Esophagus squamous epithelium (tissue), 5 donors: ENCODE measurements at regions not wholly inside any gene's neighbourhood (a gene's known extent, or its start where the extent isn't known, plus 50 kb on each side); places are given as distances from the start of the nearest gene placed in this dataset.

Experiments
- DNase-seq: peaks from one replicate; lab custom pipeline; 2025; lab: John Stamatoyannopoulos, UW
- H3K27ac ChIP-seq, 4 donors: fragments of 200-600 bp; sonication (generic); one replicate each; pipeline ENCODE4 v1.5.1; 2016 to 2019; ENCODE audit warnings: mild to moderate bottlenecking in 1 of 4
- H3K27me3 ChIP-seq, 4 donors: fragments of 200-600 bp; sonication (generic); 1 replicate in 3 of 4; 2 replicates in 1 of 4; pipeline versions ENCODE4 v1.5.1 to v1.6.0; 2017 to 2021; ENCODE audit warnings: antibody characterized with exemption in 1 of 4
- H3K36me3 ChIP-seq, 3 donors: fragments of 200-600 bp; sonication (generic); one replicate each; pipeline ENCODE4 v1.5.1; 2016 to 2019
- H3K4me1 ChIP-seq, 3 donors: fragments of 200-600 bp; sonication (generic); one replicate each; pipeline ENCODE4 v1.5.1; 2017 to 2019
- H3K4me3 ChIP-seq, 4 donors: fragments of 200-600 bp; sonication (generic); 1 replicate in 3 of 4; 2 replicates in 1 of 4; pipeline ENCODE4 v1.5.1; 2016 to 2019; ENCODE audit warnings: mild to moderate bottlenecking in 2 of 4, moderate library complexity in 1 of 4
- H3K9me3 ChIP-seq, 3 donors: fragments of 200-600 bp; sonication (generic); one replicate each; pipeline ENCODE4 v1.5.1; 2016 to 2019
- CTCF ChIP-seq, 6 experiments: fragments of 450-650 bp in 4 of 6; fragments of 200-600 bp in 2 of 6; sonication (generic) in 2 of 6; IDR thresholded peaks; one replicate each; pipeline ENCODE4 v1.5.1; 2016 to 2019; ENCODE audit warnings: antibody characterized with exemption in 6 of 6, mild to moderate bottlenecking in 4 of 6, moderate library complexity in 4 of 6
- POLR2A ChIP-seq, 4 donors: fragments of 450-650 bp; IDR thresholded peaks; one replicate each; pipeline ENCODE4 v1.6.1; 2017; ENCODE audit warnings: antibody characterized with exemption in 4 of 4, mild to moderate bottlenecking in 4 of 4, moderate library complexity in 3 of 4
- WGBS, 2 donors: methylation state at CpG; one replicate each; pipeline ENCODE4 v1.1.5; 2018; 5-methylcytosine and 5-hydroxymethylcytosine counted together
- intact Hi-C: fragments of 100-400 bp; cut with DNase I; formaldehyde crosslinking; loops from one replicate; pipeline ENCODE4 v1.15.0; 2022
- donor health status: DM: yes; HTN: yes; CAD: no.

GRCh38 chr12:63325757-63326156, 174.8 kb upstream of the AVPR1A start:
- no peak for TF ChIP-seq CTCF (IDR thresholded peaks at IDR 0.05)
- no peaks in the 10 kb centered on the region for H3K9me3 ChIP-seq
- 10 to 13% methylated on average over 1 of the region's 1 CpG for WGBS, 2 donors
- intact Hi-C loops: no loop called here
- no peaks in the 10 kb centered on the region for H3K27me3 ChIP-seq
- H3K4me1 ChIP-seq: no peaks in the 10 kb centered on the region
- no peak overlapping the region for H3K4me3 ChIP-seq
- DNase-seq: no peak
- H3K36me3 ChIP-seq: no peaks in the 10 kb centered on the region
- no peak overlapping the region for H3K27ac ChIP-seq

- 50 to 75% methylated on average over 2 of the region's 2 CpGs for WGBS, 2 donors
- Histone ChIP-seq H3K9me3 (no peaks in the 10 kb centered on the region), H3K36me3 (no peaks in the 10 kb centered on the region), H3K4me3 (no peak overlapping the region), H3K4me1 (peaks cover 0 to 4% (median 0%) of the 10 kb centered on the region in 3 donors), H3K27ac (no peak overlapping the region), H3K27me3 (no peaks in the 10 kb centered on the region)
- DNase-seq: no peak
- intact Hi-C loops: no loop called here
- TF ChIP-seq CTCF (IDR thresholded peaks at IDR 0.05) (no peak), POLR2A (IDR thresholded peaks at IDR 0.05) (no peak)
Measured at GRCh38 chr12:63323942-63324341, 172.9 kb upstream of the AVPR1A start.

GRCh38 chr12:63321373-63321772, 170.4 kb upstream of the AVPR1A start:
- H3K4me3 ChIP-seq: no peak overlapping the region
- peaks cover 0 to 5% (median 0%) of the 10 kb centered on the region in 3 donors for H3K9me3 ChIP-seq
- no peaks in the 10 kb centered on the region for H3K36me3 ChIP-seq
- intact Hi-C loops: no loop called here
- peaks cover 0 to 4% (median 0%) of the 10 kb centered on the region in 3 donors for H3K4me1 ChIP-seq
- 33 to 65% methylated on average over 2 of the region's 2 CpGs for WGBS, 2 donors
- no peaks in the 10 kb centered on the region for H3K27me3 ChIP-seq
- no peak for DNase-seq
- TF ChIP-seq POLR2A (IDR thresholded peaks at IDR 0.05) (no peak), CTCF (IDR thresholded peaks at IDR 0.05) (no peak)
- H3K27ac ChIP-seq: no peak overlapping the region

- 49 to 75% methylated on average over 4 of the region's 4 CpGs for WGBS, 2 donors
- intact Hi-C loops: no loop called here
Measured at GRCh38 chr12:63319936-63320633, 169.1 kb upstream of the AVPR1A start.

More at GRCh38 chr12:63319936-63320633, 169.1 kb upstream of the AVPR1A start:
- no peak overlapping the region for H3K27ac ChIP-seq
- no peaks in the 10 kb centered on the region for H3K27me3 ChIP-seq
- TF ChIP-seq CTCF (IDR thresholded peaks at IDR 0.05): no peak
- TF ChIP-seq POLR2A (IDR thresholded peaks at IDR 0.05): no peak
- DNase-seq: no peak
- H3K4me3 ChIP-seq: no peak overlapping the region
- peaks cover 0 to 4% (median 0%) of the 10 kb centered on the region in 3 donors for H3K4me1 ChIP-seq
- peaks cover 0 to 5% (median 0%) of the 10 kb centered on the region in 3 donors for H3K9me3 ChIP-seq
- no peaks in the 10 kb centered on the region for H3K36me3 ChIP-seq
